ENCODE measurements at regions not wholly inside any gene's neighbourhood (a gene's known extent, or its start where the extent isn't known, plus 50 kb on each side); places are given as distances from the start of the nearest gene placed in this dataset.

- TF ChIP-seq CTCF (IDR thresholded peaks at IDR 0.05) (no peak), POLR2AphosphoS5 (IDR thresholded peaks at IDR 0.05) (no peak), POLR2A (IDR thresholded peaks at IDR 0.05) (no peak)
These were observed 814.2 kb upstream of the PABPC4L start for GRCh38 chr4:135015771-135016170.

Measured in gastroesophageal sphincter (tissue), 3 donors.